ENCODE measurements at regions not wholly inside any gene's neighbourhood (a gene's known extent, or its start where the extent isn't known, plus 50 kb on each side); places are given as distances from the start of the nearest gene placed in this dataset.

DNA sequence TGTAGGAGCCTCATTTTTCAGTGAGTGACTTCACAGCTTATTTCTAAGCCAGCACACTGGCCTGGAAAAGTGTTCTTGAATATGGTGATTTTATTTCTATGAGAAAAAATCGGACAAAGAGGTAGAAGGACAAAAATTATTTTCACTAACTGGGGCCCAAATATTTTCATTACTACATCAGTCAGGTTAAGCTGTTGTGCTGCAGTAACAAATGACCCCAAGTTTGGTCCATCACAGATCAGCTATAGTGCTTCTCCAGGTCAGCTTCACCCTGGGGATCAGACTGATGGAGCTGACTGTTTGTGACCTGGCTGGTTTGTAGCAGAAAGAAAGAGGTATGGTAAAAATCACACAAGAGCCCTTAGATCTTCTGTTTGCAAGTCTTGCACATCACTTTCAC, 97.9 kb upstream of the STT3B start:
- DNase-seq (ENCODE audit: low read depth in 1 of 2, low spot score in 2 of 2): no peak
- Histone ChIP-seq H3K27ac (no peak overlapping the region), H3K4me3 (no peak overlapping the region), H3K4me1 (replicated peaks) (no peaks in the 10 kb centered on the region), H3K27me3 (replicated peaks) (no peaks in the 10 kb centered on the region; the same call in 1 of the 2 replicates), H3K36me3 (no peaks in the 10 kb centered on the region), H3K9me3 (replicated peaks) (no peaks in the 10 kb centered on the region)

DNA sequence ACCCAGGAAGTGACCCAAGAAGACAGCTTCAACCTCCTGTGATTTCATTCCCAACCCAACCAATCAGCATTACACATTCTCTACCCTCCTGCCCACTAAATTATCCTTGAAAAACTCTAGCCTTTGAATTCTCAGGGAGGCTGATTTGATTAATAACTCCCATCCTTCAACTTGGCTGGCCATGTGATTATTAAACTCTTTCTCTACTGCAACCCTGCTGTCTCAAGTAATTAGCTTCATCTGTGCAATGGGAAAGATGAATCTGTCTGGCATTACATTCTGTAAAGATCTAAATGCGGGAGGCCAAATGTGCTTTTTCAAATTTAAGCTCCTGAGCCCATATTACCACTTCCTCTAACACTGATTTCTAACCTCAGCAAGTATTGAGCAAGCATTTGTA, 95.9 kb upstream of the STT3B start:
- H3K36me3 ChIP-seq: no peaks in the 10 kb centered on the region
- no peak for DNase-seq (ENCODE audit: low read depth in 1 of 2, low spot score in 2 of 2)
- H3K9me3 ChIP-seq (replicated peaks): no peaks in the 10 kb centered on the region
- no peak overlapping the region for H3K27ac ChIP-seq
- no peaks in the 10 kb centered on the region for H3K27me3 ChIP-seq (replicated peaks)
- H3K4me1 ChIP-seq (replicated peaks): no peaks in the 10 kb centered on the region
- no peak overlapping the region for H3K4me3 ChIP-seq

DNA sequence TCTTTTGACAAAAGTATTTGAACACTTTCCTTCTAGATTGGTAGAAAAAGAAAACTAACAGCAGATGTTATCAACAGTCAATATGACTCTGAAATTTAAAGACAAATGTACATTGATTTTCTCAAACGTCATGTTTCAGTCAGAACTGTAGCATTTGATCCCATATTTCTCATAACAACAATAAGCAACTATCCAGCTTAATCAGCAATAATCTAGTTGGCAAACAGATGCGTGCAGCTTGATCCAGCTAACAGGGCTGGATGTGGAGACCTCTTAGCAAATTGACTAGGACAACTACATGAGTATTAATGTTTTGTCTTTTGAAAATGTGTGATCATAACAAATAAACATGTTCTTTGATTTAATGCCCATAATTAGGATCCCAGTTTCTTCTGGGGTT, 94.0 kb upstream of the STT3B start:
- Histone ChIP-seq H3K4me3 (no peak overlapping the region), H3K27ac (no peak overlapping the region), H3K36me3 (no peaks in the 10 kb centered on the region), H3K27me3 (replicated peaks) (no peaks in the 10 kb centered on the region), H3K9me3 (replicated peaks) (no peaks in the 10 kb centered on the region), H3K4me1 (replicated peaks) (no peaks in the 10 kb centered on the region)
- no peak for DNase-seq (ENCODE audit: low read depth in 1 of 2, low spot score in 2 of 2)

DNA sequence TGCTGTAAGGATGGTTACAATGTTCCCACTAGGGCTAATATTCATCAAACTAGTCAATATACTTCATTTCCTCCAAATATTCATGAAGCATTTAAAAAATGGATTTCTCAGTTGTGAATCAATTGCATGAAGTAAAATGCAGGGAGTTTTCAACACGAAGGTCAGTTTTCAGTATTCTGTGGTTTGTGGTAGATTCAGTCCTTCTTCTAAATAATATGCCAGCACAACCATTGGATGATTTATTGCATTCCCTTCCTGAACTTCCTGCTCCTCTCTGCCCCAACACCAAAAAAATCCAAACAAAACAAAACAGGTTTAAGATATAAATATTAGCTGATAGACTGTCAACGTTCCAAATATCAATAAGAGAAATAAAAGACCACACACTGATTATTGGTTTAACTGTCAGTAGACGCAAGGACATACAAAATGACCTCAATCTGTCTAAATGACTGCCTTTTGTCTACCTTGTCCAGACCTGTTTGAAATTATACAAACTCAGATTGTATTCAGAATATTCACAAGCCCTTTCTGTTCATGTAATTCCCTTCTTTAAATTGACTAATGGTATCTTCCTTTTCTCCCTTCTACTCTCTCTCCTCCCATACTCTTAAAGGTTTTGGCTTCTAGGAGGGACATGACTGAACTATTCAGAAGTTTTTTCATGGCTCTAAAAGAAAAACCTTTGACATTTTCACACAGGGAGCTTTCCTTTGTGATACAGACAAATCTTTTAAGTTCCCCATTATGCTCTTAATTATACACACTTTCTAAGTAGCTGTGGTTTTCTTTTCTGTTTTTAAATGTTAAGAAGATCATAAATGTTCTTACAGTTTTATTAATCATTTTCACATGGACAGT, 92.6 kb upstream of the STT3B start:
- Histone ChIP-seq H3K4me3 (no peak overlapping the region), H3K9me3 (replicated peaks) (no peaks in the 10 kb centered on the region), H3K27ac (no peak overlapping the region), H3K36me3 (no peaks in the 10 kb centered on the region), H3K4me1 (replicated peaks) (no peaks in the 10 kb centered on the region), H3K27me3 (replicated peaks) (no peaks in the 10 kb centered on the region)
- no peak for DNase-seq (ENCODE audit: low read depth in 1 of 2, low spot score in 2 of 2)

DNA sequence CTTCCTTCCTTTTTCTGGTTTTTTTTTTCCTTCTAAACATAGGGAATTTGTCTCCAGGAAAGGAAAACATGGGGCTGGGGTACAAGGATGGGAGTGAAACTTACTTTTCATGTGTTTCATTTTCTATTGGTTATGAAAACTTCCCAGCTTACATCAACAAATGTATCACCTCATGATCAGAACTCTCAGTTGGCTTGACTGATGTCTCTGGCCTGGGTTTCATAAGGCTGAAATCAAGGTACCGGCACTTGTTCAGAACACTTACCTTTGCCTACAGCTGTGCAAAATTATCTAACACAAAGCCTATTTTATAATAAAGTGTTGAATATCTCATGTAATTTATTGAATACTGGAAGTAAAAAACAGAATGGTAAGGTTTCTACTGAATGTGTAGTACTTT, 91.8 kb upstream of the STT3B start:
- Histone ChIP-seq H3K4me1 (replicated peaks) (no peaks in the 10 kb centered on the region), H3K27me3 (replicated peaks) (no peaks in the 10 kb centered on the region)
- DNase-seq (ENCODE audit: low read depth in 1 of 2, low spot score in 2 of 2): no peak

DNA sequence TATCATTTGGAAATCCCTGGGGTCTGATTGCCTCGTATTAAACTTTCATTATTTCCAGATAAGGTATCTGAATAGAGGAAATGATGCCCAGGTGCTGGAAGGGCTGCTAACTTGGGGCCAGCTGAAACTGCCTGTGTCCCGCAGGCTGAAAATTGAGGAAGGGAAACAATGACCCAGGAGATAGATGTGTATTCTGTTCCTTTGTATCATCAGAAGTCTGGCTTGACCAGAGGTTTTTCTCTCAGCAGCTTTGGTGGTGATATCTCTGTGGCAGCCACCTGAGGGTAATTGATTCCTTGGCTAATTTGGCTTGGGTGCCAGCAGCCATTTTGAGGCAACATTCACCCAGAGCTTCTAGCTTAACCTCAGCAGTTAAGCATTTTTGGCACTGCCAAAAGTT, 90.0 kb upstream of the STT3B start:
- H3K9me3 ChIP-seq (replicated peaks): no peaks in the 10 kb centered on the region
- H3K27ac ChIP-seq: no peak overlapping the region
- DNase-seq (ENCODE audit: low read depth in 1 of 2, low spot score in 2 of 2): no peak
- no peak overlapping the region for H3K4me3 ChIP-seq
- no peaks in the 10 kb centered on the region for H3K27me3 ChIP-seq (replicated peaks)
- H3K4me1 ChIP-seq (replicated peaks): no peaks in the 10 kb centered on the region
- H3K36me3 ChIP-seq: no peaks in the 10 kb centered on the region

More for the DNA sequence above, 91.8 kb upstream of the STT3B start:
- Histone ChIP-seq H3K4me3 (no peak overlapping the region), H3K36me3 (no peaks in the 10 kb centered on the region), H3K27ac (no peak overlapping the region), H3K9me3 (replicated peaks) (no peaks in the 10 kb centered on the region)

DNA sequence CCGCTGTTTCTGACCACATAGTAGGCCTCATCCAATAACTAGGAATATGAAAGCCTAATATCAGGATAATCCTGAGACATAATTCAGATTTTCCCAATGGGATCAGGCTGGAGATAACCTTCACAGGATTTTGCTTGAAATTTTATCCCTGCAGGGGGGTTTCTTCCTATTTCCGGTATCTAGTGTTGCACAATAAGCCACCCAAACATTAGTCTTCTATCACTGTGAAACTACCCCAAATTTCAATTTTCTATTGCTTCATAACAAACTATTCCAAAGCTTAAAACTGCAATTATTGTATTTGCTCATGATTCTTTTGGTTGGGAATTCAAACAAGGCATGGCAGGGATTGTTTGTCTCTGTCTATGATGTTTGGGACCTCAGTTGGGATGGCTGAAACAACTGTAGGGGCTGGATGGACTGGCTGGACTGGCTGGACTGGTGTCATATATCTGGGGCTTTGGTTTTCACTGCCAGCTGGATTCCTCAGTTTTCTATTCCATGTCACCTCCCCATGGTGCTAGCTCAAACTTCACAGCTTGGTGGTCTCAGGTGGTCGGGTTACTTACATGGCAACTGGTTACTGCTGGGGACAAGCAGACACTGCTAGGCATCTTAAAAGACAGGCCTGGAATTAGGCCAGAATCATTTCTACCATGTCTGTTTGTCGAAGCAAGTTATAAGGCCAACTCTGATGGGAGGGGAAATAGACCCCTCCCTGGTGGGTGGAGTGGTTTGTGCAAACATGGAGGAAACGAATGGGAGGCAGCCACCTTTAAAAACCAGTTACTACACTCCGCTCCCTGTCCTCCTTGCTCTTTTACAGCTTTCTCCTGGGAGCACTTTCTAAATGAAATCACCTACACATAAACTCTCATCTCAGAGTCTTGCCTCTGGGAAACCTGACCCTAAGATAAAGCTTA, 88.2 kb upstream of the STT3B start:
- H3K4me1 ChIP-seq (replicated peaks): no peaks in the 10 kb centered on the region
- H3K9me3 ChIP-seq (replicated peaks): no peaks in the 10 kb centered on the region
- no peak for DNase-seq (ENCODE audit: low read depth in 1 of 2, low spot score in 2 of 2)
- no peaks in the 10 kb centered on the region for H3K27me3 ChIP-seq (replicated peaks)
- H3K27ac ChIP-seq: no peak overlapping the region
- H3K4me3 ChIP-seq: no peak overlapping the region
- no peaks in the 10 kb centered on the region for H3K36me3 ChIP-seq

DNA sequence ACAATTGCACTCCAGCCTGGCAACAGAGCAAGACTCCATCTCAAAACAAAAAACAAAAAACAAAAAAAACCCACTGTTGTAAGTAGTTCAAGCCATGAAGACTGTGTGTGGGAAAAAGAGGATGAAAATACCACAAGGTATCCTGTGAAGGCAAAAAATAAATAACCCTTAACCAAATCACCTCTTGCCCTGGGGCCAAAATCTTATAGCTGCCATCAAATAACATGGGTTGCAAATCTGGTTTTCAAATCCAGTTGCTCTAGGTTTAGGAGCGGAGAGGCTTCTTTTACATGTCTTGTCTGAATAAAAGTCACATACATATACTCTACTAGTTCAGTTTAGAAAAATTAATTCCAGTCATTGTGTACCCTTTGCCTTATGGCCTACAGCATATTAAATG, 87.0 kb upstream of the STT3B start:
- Histone ChIP-seq H3K36me3 (no peaks in the 10 kb centered on the region), H3K27ac (no peak overlapping the region), H3K27me3 (replicated peaks) (no peaks in the 10 kb centered on the region), H3K4me1 (replicated peaks) (no peaks in the 10 kb centered on the region), H3K4me3 (no peak overlapping the region), H3K9me3 (replicated peaks) (no peaks in the 10 kb centered on the region)
- DNase-seq (ENCODE audit: low read depth in 1 of 2, low spot score in 2 of 2): no peak

DNA sequence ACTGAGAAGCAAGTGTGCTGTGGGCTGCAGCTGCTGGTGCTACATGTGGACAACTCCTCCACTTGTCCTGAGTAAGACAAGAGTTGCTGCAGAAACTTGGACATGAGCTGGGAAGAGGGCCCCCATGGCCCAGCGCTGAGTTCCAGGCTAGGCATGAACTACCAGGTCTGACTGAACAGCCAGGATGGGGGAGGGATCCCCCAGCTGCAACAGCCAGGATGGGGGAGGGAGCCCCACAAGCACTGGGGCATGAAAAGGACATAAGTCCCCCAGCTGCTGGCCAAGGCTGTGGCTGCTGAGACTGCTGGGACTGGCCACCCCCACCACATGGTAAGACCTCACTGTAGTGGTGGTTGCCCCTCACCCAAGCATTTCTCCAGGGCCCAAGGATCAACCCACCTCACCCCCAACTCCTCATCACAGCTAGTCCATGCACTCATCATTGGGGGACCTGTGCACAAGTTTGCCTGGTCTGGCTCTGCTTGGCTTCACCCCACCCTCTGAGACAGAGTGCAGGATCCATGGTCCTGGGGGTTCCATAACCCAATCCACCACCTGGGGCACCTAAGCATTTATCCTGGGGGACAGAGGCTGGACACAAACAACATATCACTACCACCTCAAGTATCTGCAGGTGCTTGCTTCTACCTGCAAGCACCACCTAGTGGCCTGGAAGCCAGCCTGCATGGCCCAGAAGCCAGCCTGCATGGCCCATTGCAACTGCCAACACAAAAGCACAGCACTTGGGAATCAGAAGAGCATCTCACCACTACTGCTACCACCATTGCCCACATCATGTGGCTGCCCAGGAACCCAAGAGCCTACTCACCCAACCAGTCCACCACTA, 84.5 kb upstream of the STT3B start:
- Histone ChIP-seq H3K36me3 (no peaks in the 10 kb centered on the region), H3K27ac (no peak overlapping the region), H3K9me3 (replicated peaks) (no peaks in the 10 kb centered on the region), H3K27me3 (replicated peaks) (no peaks in the 10 kb centered on the region), H3K4me1 (replicated peaks) (no peaks in the 10 kb centered on the region), H3K4me3 (no peak overlapping the region)
- no peak for DNase-seq (ENCODE audit: low read depth in 1 of 2, low spot score in 2 of 2)

DNA sequence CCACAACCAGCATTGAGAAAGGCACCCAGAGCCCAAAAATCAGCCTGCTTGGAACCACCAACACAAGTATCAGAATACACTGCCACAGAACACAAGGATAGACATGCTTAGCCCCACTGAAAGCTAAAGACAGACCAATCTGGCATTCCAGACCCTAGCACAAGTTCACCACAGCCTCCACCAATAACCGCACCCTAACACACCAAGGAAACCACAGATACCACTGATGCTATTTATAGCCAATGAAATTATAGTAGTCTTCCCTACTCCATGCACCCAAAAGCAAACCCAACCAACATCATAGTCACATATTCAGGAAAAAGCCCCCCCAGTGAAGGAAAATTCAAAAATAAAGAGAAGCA, 83.9 kb upstream of the STT3B start:
- Histone ChIP-seq H3K27me3 (replicated peaks) (no peaks in the 10 kb centered on the region), H3K4me1 (replicated peaks) (no peaks in the 10 kb centered on the region), H3K36me3 (no peaks in the 10 kb centered on the region), H3K27ac (no peak overlapping the region), H3K4me3 (no peak overlapping the region), H3K9me3 (replicated peaks) (no peaks in the 10 kb centered on the region)
- DNase-seq (ENCODE audit: low read depth in 1 of 2, low spot score in 2 of 2): no peak

DNA sequence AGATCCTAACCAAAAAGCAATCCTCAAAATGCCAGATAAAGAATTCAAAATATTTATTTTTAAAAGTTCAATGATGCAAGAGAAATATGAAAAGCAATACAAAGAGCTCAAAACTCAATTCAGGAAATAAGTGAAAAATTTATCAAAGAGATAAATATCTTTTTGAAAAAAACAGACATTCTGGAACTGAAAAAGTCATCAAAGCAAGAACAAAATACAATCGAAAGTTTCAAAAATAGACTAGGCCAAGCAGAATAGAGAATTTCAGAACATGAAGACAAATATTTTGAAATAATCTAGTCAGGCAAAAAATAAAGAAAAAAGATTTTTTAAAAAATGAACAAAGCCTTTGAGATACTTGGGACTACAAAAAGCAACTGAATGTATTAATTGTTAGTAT, 83.4 kb upstream of the STT3B start:
- Histone ChIP-seq H3K36me3 (no peaks in the 10 kb centered on the region), H3K9me3 (replicated peaks) (no peaks in the 10 kb centered on the region), H3K27me3 (replicated peaks) (no peaks in the 10 kb centered on the region), H3K4me1 (replicated peaks) (no peaks in the 10 kb centered on the region), H3K4me3 (no peak overlapping the region), H3K27ac (no peak overlapping the region)
- no peak for DNase-seq (ENCODE audit: low read depth in 1 of 2, low spot score in 2 of 2)

DNA sequence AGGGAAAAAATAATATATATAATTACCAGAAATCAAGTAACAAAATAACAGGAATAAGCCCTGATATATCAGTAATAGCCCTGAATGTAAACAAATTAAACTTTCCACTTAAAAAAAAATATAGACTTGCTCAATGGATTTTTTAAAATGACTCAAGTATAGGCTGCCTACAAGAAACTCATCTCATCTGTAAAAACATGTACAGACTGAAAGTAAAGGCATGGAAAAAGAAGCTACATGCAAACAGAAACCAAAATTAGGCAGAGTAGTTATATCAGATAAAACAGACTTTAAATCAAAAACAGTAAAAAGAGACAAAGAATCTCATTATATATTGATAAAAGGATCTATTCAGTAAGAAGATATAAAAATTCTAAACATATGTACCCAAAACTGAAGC, 82.4 kb upstream of the STT3B start:
- no peaks in the 10 kb centered on the region for H3K4me1 ChIP-seq (replicated peaks)
- H3K27me3 ChIP-seq (replicated peaks): no peaks in the 10 kb centered on the region
- no peak for DNase-seq (ENCODE audit: low read depth in 1 of 2, low spot score in 2 of 2)
- H3K27ac ChIP-seq: no peak overlapping the region
- H3K9me3 ChIP-seq (replicated peaks): no peaks in the 10 kb centered on the region
- no peak overlapping the region for H3K4me3 ChIP-seq
- H3K36me3 ChIP-seq: no peaks in the 10 kb centered on the region

DNA sequence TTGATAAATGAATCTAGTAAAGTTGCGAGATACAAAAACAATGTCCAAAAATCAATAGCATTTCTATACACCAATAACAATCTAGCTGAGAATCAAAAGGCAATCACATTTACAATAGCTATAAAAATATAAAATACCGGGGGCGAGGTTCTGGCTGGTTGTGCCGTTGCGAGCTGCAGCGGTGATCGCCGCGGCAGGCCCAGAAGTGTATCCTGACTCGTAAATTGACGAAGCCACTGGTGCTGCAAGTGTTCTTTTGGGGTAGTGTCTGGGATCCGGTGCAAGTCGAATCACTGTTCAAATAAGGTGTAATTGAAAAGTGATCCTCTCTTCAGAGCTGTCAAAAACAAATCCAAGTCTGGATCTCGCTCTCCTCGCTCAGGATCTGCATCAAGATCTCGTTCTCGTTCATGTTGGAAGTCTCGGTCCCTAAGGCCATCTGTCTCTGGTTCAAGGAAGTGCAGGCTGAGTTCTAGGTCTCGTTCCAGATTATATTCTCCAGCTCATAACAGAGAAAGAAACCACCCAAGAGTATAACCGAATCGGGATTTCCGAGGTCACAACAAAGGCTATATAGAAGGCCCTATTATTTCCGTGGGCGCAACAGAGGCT, 80.1 kb upstream of the STT3B start:
- Histone ChIP-seq H3K4me3 (no peak overlapping the region), H3K27ac (no peak overlapping the region), H3K27me3 (replicated peaks) (no peaks in the 10 kb centered on the region), H3K36me3 (no peaks in the 10 kb centered on the region), H3K4me1 (replicated peaks) (no peaks in the 10 kb centered on the region), H3K9me3 (replicated peaks) (no peaks in the 10 kb centered on the region)
- no peak for DNase-seq (ENCODE audit: low read depth in 1 of 2, low spot score in 2 of 2)

Measured in SJSA1 (cell line).